ENCODE measurements at regions not wholly inside any gene's neighbourhood (a gene's known extent, or its start where the extent isn't known, plus 50 kb on each side); places are given as distances from the start of the nearest gene placed in this dataset. TPM values are rescaled to one million over a fixed set of nuclear protein-coding genes. Genes with fewer than 3 reads are reported as not detected.

- intact Hi-C loops (cut with DNase I): no loop called here
- WGBS, 3 donors: 24 to 65% (median 43%) methylated on average over 1 to 2 of the region's 2 CpGs
- Histone ChIP-seq H3K27ac (no peak overlapping the region), H3K36me3 (no peaks in the 10 kb centered on the region), H3K4me1 (ENCODE audit: insufficient read depth) (no peaks in the 10 kb centered on the region), H3K4me3 (no peak overlapping the region), H3K9me3 (no peaks in the 10 kb centered on the region), H3K27me3 (no peaks in the 10 kb centered on the region)
- TF ChIP-seq CTCF (IDR thresholded peaks at IDR 0.05) (no peak), POLR2A (IDR thresholded peaks at IDR 0.05) (no peak), EP300 (IDR thresholded peaks at IDR 0.05) (no peak)
- DNase-seq: no peak
Observed at GRCh38 chr13:59607780-59608233, 555.9 kb downstream of the DIAPH3 start.

GRCh38 chr13:59609421-59609820, 554.3 kb downstream of the DIAPH3 start:
- H3K9me3 ChIP-seq: no peaks in the 10 kb centered on the region
- H3K27ac ChIP-seq: no peak overlapping the region
- TF ChIP-seq POLR2A (IDR thresholded peaks at IDR 0.05) (no peak), EP300 (IDR thresholded peaks at IDR 0.05) (no peak), CTCF (IDR thresholded peaks at IDR 0.05) (no peak)
- no peaks in the 10 kb centered on the region for H3K4me1 ChIP-seq (ENCODE audit: insufficient read depth)
- H3K36me3 ChIP-seq: no peaks in the 10 kb centered on the region
- intact Hi-C loops (cut with DNase I): no loop called here
- no peak overlapping the region for H3K4me3 ChIP-seq
- no peak for DNase-seq
- no peaks in the 10 kb centered on the region for H3K27me3 ChIP-seq

Small RNA genes lying in the stretch of these regions (small RNA-seq; reads per million reads assigned to genes)
- gene AL161423.1 (not detected), gene HMGN2P39 (not detected), gene RNA5SP30 (not detected), gene RNU7-88P (not detected), gene RNY4P29 (not detected)
